ENCODE measurements at regions not wholly inside any gene's neighbourhood (a gene's known extent, or its start where the extent isn't known, plus 50 kb on each side); places are given as distances from the start of the nearest gene placed in this dataset.

GRCh38 chr6:160911949-160912348 lies 79.6 kb upstream of the MAP3K4 start:
- H3K23ac ChIP-seq (ENCODE audit: low read depth, low read length) = no peak overlapping the region
- H4K8ac ChIP-seq (ENCODE audit: low read depth in 2 of 2, low read length in 2 of 2) = no peak overlapping the region
- no peak overlapping the region for H2AK5ac ChIP-seq (ENCODE audit: low read depth, low read length)
- H2BK20ac ChIP-seq (ENCODE audit: low read depth, low read length) = no peak overlapping the region
- DNase-seq (no peak), ATAC-seq (ENCODE audit: low read depth) (no peak)
- no peak overlapping the region for H3K14ac ChIP-seq (replicated peaks; ENCODE audit: low read depth, low read length)
- H4K5ac ChIP-seq (ENCODE audit: low read depth, low read length) = no peak overlapping the region
- H3K18ac ChIP-seq (ENCODE audit: low read depth, low read length) = no peak overlapping the region
- H2BK15ac ChIP-seq (ENCODE audit: low read depth, low read length) = no peak overlapping the region
- no peaks in the 10 kb centered on the region for H3K9me3 ChIP-seq (ENCODE audit: control insufficient read depth, insufficient read depth, low read length)
- no peak overlapping the region for H2BK120ac ChIP-seq (ENCODE audit: low read depth, low read length)
- no peak overlapping the region for H3K56ac ChIP-seq (ENCODE audit: extremely low read depth, insufficient read depth, low read length)
- H3K4me3 ChIP-seq (ENCODE audit: insufficient read depth, low read depth, low read length) = no peak overlapping the region
- no peak overlapping the region for H4K91ac ChIP-seq (ENCODE audit: insufficient read depth, low read depth, low read length)
- H3K9me1 ChIP-seq (ENCODE audit: insufficient read depth, low read length) = no peaks in the 10 kb centered on the region
- no peak overlapping the region for H3K4ac ChIP-seq (ENCODE audit: low read depth, low read length)
- in situ Hi-C loops (cut with MboI; ENCODE audit: low sequenced_read_pairs) = no loop called here
- intact Hi-C loops (cut with micrococcal nuclease) = no loop called here
- ChIA-PET CTCF (no interaction called here), POLR2A (ENCODE audit: unreplicated experiment) (no interaction called here)
- TF ChIP-seq RFX5 (IDR thresholded peaks at IDR 0.05; ENCODE audit: low read depth, low read length) (no peak), RAD21 (IDR thresholded peaks at IDR 0.05; ENCODE audit: low read length) (no peak), USF2 (IDR thresholded peaks at IDR 0.05; ENCODE audit: low read depth, low read length) (no peak), MXI1 (IDR thresholded peaks at IDR 0.05; ENCODE audit: borderline replicate concordance, low read depth, low read length) (no peak), CHD1 (IDR thresholded peaks at IDR 0.05; ENCODE audit: low read depth, low read length) (no peak), BHLHE40 (IDR thresholded peaks at IDR 0.05; ENCODE audit: low read depth, low read length) (no peak), MAZ (IDR thresholded peaks at IDR 0.05; ENCODE audit: borderline replicate concordance, low read depth, low read length) (no peak), MAFK (IDR thresholded peaks at IDR 0.05; ENCODE audit: low read depth, low read length) (no peak), CTCF (conservative IDR thresholded peaks at IDR 0.05; ENCODE audit: low read depth, low read length) (no peak), CEBPB (IDR thresholded peaks at IDR 0.05; ENCODE audit: low read depth, low read length) (no peak), POLR2A (IDR thresholded peaks at IDR 0.05; ENCODE audit: low read depth, low read length) (no peak), ELK1 (IDR thresholded peaks at IDR 0.05; ENCODE audit: borderline replicate concordance, low read depth, low read length) (no peak)
- no peak overlapping the region for H3K27ac ChIP-seq (ENCODE audit: insufficient read depth, low read length)
- H2AK9ac ChIP-seq (replicated peaks; ENCODE audit: low read depth, low read length, poor library complexity) = no peak overlapping the region
- H3K4me2 ChIP-seq (ENCODE audit: low read depth, low read length) = no peak overlapping the region
- no peaks in the 10 kb centered on the region for H3K27me3 ChIP-seq (ENCODE audit: control insufficient read depth, insufficient read depth, low read length)
- no peaks in the 10 kb centered on the region for H3K79me1 ChIP-seq (ENCODE audit: low read depth in 1 of 2, low read length in 2 of 2)
- 100% methylated on average over 1 of the region's 5 CpGs; no CpG with 5 or more reads in 1 of the 2 experiments for WGBS, 2 experiments (ENCODE audit: extremely low coverage in 2 of 2, insufficient read length in 1 of 2)
- no peak overlapping the region for H2AFZ ChIP-seq (replicated peaks; ENCODE audit: low read length, poor library complexity)
- dilution Hi-C loops (cut with HindIII; ENCODE audit: low sequenced_read_pairs, unreplicated experiment) = no loop called here
- no peaks in the 10 kb centered on the region for H4K20me1 ChIP-seq (ENCODE audit: insufficient read depth, low read length)
- BruUV-seq (replicated peaks) = no TSS peak
- H3K36me3 ChIP-seq (ENCODE audit: control insufficient read depth, insufficient read depth, low read length) = no peaks in the 10 kb centered on the region
- H3K4me1 ChIP-seq (ENCODE audit: control insufficient read depth, insufficient read depth, low read length) = no peaks in the 10 kb centered on the region
- no peak overlapping the region for H2BK5ac ChIP-seq (ENCODE audit: low read depth, low read length, poor library complexity, severe bottlenecking)
- no peak overlapping the region for H3K9ac ChIP-seq (ENCODE audit: low read depth, low read length)
